HL-60 (cell line): ENCODE measurements at regions not wholly inside any gene's neighbourhood (a gene's known extent, or its start where the extent isn't known, plus 50 kb on each side); places are given as distances from the start of the nearest gene placed in this dataset.

Experiments
- GABPA ChIP-seq: IDR thresholded peaks from 2 replicates; pipeline ENCODE4 v1.6.1; 2012; ENCODE audit warnings: low read depth
- POLR2AphosphoS5 ChIP-seq: IDR thresholded peaks from 2 replicates; pipeline ENCODE4 v1.6.1; 2012; ENCODE audit warnings: low read depth
- SPI1 ChIP-seq: IDR thresholded peaks from 2 replicates; pipeline ENCODE4 v1.6.1; 2012; ENCODE audit warnings: low read depth, mild to moderate bottlenecking, borderline replicate concordance
- TF ChIP-seq, protein P1 (sequence below): IDR thresholded peaks from 2 replicates; pipeline ENCODE4 v1.6.1; 2012; ENCODE audit warnings: low read depth; ENCODE audit not compliant: insufficient replicate concordance
- TF ChIP-seq, protein P2 (sequence below): IDR thresholded peaks from one replicate; pipeline ENCODE4 v1.5.1; 2011; ENCODE audit warnings: low read length, control low read depth, inconsistent platforms; ENCODE audit not compliant: insufficient read depth

DNA sequence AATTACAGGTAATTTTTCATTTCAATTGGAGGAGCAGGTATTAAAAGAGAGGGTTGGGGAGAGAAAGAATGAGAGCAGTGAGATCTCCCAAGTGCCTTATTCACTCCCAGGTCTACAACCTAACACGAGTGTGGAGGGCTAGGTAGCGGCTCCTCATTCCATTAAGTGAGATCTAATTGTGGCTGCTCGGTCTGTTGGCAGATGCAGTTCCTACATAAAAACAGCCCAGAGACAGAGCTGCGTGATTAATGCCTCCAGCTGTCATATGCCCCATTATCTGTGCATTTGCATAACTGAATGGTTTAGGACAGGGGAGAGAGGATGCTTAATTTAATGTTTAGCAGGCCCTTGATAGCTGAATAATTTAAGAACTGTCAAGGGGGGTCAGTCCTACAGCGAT lies 100.5 kb downstream of the PSAT1 start:
- TF ChIP-seq, protein P1, sequence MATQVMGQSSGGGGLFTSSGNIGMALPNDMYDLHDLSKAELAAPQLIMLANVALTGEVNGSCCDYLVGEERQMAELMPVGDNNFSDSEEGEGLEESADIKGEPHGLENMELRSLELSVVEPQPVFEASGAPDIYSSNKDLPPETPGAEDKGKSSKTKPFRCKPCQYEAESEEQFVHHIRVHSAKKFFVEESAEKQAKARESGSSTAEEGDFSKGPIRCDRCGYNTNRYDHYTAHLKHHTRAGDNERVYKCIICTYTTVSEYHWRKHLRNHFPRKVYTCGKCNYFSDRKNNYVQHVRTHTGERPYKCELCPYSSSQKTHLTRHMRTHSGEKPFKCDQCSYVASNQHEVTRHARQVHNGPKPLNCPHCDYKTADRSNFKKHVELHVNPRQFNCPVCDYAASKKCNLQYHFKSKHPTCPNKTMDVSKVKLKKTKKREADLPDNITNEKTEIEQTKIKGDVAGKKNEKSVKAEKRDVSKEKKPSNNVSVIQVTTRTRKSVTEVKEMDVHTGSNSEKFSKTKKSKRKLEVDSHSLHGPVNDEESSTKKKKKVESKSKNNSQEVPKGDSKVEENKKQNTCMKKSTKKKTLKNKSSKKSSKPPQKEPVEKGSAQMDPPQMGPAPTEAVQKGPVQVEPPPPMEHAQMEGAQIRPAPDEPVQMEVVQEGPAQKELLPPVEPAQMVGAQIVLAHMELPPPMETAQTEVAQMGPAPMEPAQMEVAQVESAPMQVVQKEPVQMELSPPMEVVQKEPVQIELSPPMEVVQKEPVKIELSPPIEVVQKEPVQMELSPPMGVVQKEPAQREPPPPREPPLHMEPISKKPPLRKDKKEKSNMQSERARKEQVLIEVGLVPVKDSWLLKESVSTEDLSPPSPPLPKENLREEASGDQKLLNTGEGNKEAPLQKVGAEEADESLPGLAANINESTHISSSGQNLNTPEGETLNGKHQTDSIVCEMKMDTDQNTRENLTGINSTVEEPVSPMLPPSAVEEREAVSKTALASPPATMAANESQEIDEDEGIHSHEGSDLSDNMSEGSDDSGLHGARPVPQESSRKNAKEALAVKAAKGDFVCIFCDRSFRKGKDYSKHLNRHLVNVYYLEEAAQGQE: no peak
- TF ChIP-seq, protein P2, sequence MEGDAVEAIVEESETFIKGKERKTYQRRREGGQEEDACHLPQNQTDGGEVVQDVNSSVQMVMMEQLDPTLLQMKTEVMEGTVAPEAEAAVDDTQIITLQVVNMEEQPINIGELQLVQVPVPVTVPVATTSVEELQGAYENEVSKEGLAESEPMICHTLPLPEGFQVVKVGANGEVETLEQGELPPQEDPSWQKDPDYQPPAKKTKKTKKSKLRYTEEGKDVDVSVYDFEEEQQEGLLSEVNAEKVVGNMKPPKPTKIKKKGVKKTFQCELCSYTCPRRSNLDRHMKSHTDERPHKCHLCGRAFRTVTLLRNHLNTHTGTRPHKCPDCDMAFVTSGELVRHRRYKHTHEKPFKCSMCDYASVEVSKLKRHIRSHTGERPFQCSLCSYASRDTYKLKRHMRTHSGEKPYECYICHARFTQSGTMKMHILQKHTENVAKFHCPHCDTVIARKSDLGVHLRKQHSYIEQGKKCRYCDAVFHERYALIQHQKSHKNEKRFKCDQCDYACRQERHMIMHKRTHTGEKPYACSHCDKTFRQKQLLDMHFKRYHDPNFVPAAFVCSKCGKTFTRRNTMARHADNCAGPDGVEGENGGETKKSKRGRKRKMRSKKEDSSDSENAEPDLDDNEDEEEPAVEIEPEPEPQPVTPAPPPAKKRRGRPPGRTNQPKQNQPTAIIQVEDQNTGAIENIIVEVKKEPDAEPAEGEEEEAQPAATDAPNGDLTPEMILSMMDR: no peak
- TF ChIP-seq GABPA (no peak), POLR2AphosphoS5 (no peak), SPI1 (no peak)
